SK-N-MC (cell line): ENCODE measurements at regions not wholly inside any gene's neighbourhood (a gene's known extent, or its start where the extent isn't known, plus 50 kb on each side); places are given as distances from the start of the nearest gene placed in this dataset.

Experiments used
- EZH2 ChIP-seq: fragments of 200-600 bp; sonication (generic); IDR thresholded peaks from one replicate; pipeline ENCODE4 v1.6.1; 2017; ENCODE audit warnings: antibody characterized with exemption
- FOXP2 ChIP-seq: optimal IDR thresholded peaks from 2 replicates; pipeline ENCODE3; 2011; ENCODE audit warnings: mild to moderate bottlenecking, moderate library complexity; ENCODE audit not compliant: insufficient read depth; ENCODE audit errors: extremely low read length, control extremely low read depth
- POLR2AphosphoS5 ChIP-seq: IDR thresholded peaks from 2 replicates; pipeline ENCODE4 v1.6.1; 2012; ENCODE audit warnings: mild to moderate bottlenecking, low read depth, low read length, borderline replicate concordance

- TF ChIP-seq POLR2AphosphoS5 (no peak), EZH2 (no peak), FOXP2 (no peak)
Observed at GRCh38 chr10:60595852-60596251, 182.4 kb upstream of the CDK1 start.
